Activated CD8-positive, alpha-beta memory T cell treated with anti-CD3 and anti-CD28 coated beads, Interleukin-2, amount 10 ng/mL, durations not matched to agents 7 days and 5 days (primary cell): ENCODE measurements at regions not wholly inside any gene's neighbourhood (a gene's known extent, or its start where the extent isn't known, plus 50 kb on each side); places are given as distances from the start of the nearest gene placed in this dataset.
"Not testable (repeated sequence)": the region's sequence is repeated elsewhere in the genome, so short reads cannot be mapped to it uniquely, and the experiment has no call there.

ENCODE experiments used
- ATAC-seq: fragments of 150-1000 bp; cut with Tn5 transposase; one replicate; pipeline ENCODE4 v1.10.0; 2021; ENCODE audit warnings: moderate library complexity
- CTCF ChIA-PET: fragments of 350-600 bp; sonication (Branson Sonifier 250); formaldehyde crosslinking; loops from one replicate; lab custom pipeline; 2021; ENCODE audit warnings: antibody characterized with exemption; lab: Charles Lee
- DNase-seq: peaks from one replicate; pipeline ENCODE4 v3.0.0-alpha.2; 2020
- H3K27ac Mint-ChIP-seq: one replicate; pipeline ENCODE4 v1.8.0; 2021; ENCODE audit warnings: mild to moderate bottlenecking, mixed read lengths
- H3K27me3 Mint-ChIP-seq: one replicate; pipeline ENCODE4 v1.8.0; 2021; ENCODE audit warnings: mixed read lengths
- H3K36me3 Mint-ChIP-seq: one replicate; pipeline ENCODE4 v1.8.0; 2021; ENCODE audit warnings: mild to moderate bottlenecking, mixed read lengths
- H3K4me1 Mint-ChIP-seq: one replicate; pipeline ENCODE4 v1.8.0; 2021; ENCODE audit warnings: mixed read lengths
- H3K4me3 Mint-ChIP-seq: one replicate; pipeline ENCODE4 v1.8.0; 2021; ENCODE audit warnings: mild to moderate bottlenecking, moderate library complexity, mixed read lengths
- H3K9me3 Mint-ChIP-seq: one replicate; pipeline ENCODE4 v1.8.0; 2022; ENCODE audit warnings: low read depth, mixed read lengths

- Mint-ChIP-seq H3K4me1 (no peaks in the 10 kb centered on the region), H3K27ac (no peak overlapping the region), H3K27me3 (no peaks in the 10 kb centered on the region), H3K36me3 (no peaks in the 10 kb centered on the region), H3K9me3 (peaks cover 9% of the 10 kb centered on the region), H3K4me3 (no peak overlapping the region)
- CTCF ChIA-PET, result no interaction called here
- ATAC-seq, result no peak
- no peak for DNase-seq
Measured at GRCh38 chr7:4450483-4450882, 231.6 kb upstream of the FOXK1 start.

GRCh38 chr7:4460597-4460996, 221.5 kb upstream of the FOXK1 start:
- no peak for ATAC-seq

GRCh38 chr7:4461531-4461930, 220.6 kb upstream of the FOXK1 start:
- ATAC-seq (no peak), DNase-seq (no peak)
- Mint-ChIP-seq H3K27me3 (no peaks in the 10 kb centered on the region), H3K4me3 (no peak overlapping the region), H3K4me1 (no peaks in the 10 kb centered on the region), H3K9me3 (peaks cover 3% of the 10 kb centered on the region), H3K36me3 (no peaks in the 10 kb centered on the region), H3K27ac (no peak overlapping the region)
- CTCF ChIA-PET, result no interaction called here

More at GRCh38 chr7:4460597-4460996, 221.5 kb upstream of the FOXK1 start:
- H3K36me3 Mint-ChIP-seq, result no peaks in the 10 kb centered on the region
- H3K4me1 Mint-ChIP-seq, result no peaks in the 10 kb centered on the region
- no peaks in the 10 kb centered on the region for H3K27me3 Mint-ChIP-seq
- H3K9me3 Mint-ChIP-seq, result peaks cover 3% of the 10 kb centered on the region
- no peak for DNase-seq
- H3K4me3 Mint-ChIP-seq, result no peak overlapping the region
- H3K27ac Mint-ChIP-seq, result no peak overlapping the region
- CTCF ChIA-PET, result no interaction called here

- CTCF ChIA-PET, result no interaction called here
- Mint-ChIP-seq H3K4me3 (no peak overlapping the region), H3K27ac (no peak overlapping the region), H3K27me3 (no peaks in the 10 kb centered on the region), H3K9me3 (peaks cover 4% of the 10 kb centered on the region), H3K4me1 (no peaks in the 10 kb centered on the region), H3K36me3 (no peaks in the 10 kb centered on the region)
- no peak for ATAC-seq
- no peak for DNase-seq
Measured at GRCh38 chr7:4468320-4469102, 213.6 kb upstream of the FOXK1 start.

- no peak overlapping the region for H3K27ac Mint-ChIP-seq
- H3K9me3 Mint-ChIP-seq, result peaks cover 2% of the 10 kb centered on the region
- H3K27me3 Mint-ChIP-seq, result no peaks in the 10 kb centered on the region
- no peak overlapping the region for H3K4me3 Mint-ChIP-seq
- no peaks in the 10 kb centered on the region for H3K4me1 Mint-ChIP-seq
- no peak for ATAC-seq
- DNase-seq, result no peak
- no peaks in the 10 kb centered on the region for H3K36me3 Mint-ChIP-seq
- CTCF ChIA-PET, result no interaction called here
Measured at GRCh38 chr7:4470246-4470645, 211.8 kb upstream of the FOXK1 start.

GRCh38 chr7:4472728-4473127, 209.4 kb upstream of the FOXK1 start:
- H3K27me3 Mint-ChIP-seq, result no peaks in the 10 kb centered on the region
- CTCF ChIA-PET, result no interaction called here
- ATAC-seq, result no peak
- H3K4me1 Mint-ChIP-seq, result no peaks in the 10 kb centered on the region
- DNase-seq, result no peak
- no peaks in the 10 kb centered on the region for H3K36me3 Mint-ChIP-seq
- H3K9me3 Mint-ChIP-seq, result peaks cover 2% of the 10 kb centered on the region
- H3K4me3 Mint-ChIP-seq, result no peak overlapping the region
- no peak overlapping the region for H3K27ac Mint-ChIP-seq

- Mint-ChIP-seq H3K27me3 (no peaks in the 10 kb centered on the region), H3K27ac (no peak overlapping the region), H3K4me3 (no peak overlapping the region), H3K4me1 (no peaks in the 10 kb centered on the region), H3K36me3 (no peaks in the 10 kb centered on the region), H3K9me3 (no peaks in the 10 kb centered on the region)
- ATAC-seq, result no peak
- CTCF ChIA-PET, result no interaction called here
- no peak for DNase-seq
Measured at GRCh38 chr7:4479367-4480039, 202.6 kb upstream of the FOXK1 start.

GRCh38 chr7:4480131-4480530, 202.0 kb upstream of the FOXK1 start:
- H3K27me3 Mint-ChIP-seq, H3K27ac Mint-ChIP-seq, CTCF ChIA-PET, H3K4me1 Mint-ChIP-seq, ATAC-seq, H3K9me3 Mint-ChIP-seq, H3K36me3 Mint-ChIP-seq, DNase-seq, H3K4me3 Mint-ChIP-seq: not testable (repeated sequence)

- ATAC-seq (no peak), DNase-seq (no peak)
- H3K27ac Mint-ChIP-seq, result no peak overlapping the region
- no peaks in the 10 kb centered on the region for H3K27me3 Mint-ChIP-seq
- CTCF ChIA-PET, result no interaction called here
- no peaks in the 10 kb centered on the region for H3K4me1 Mint-ChIP-seq
- H3K36me3 Mint-ChIP-seq, result no peaks in the 10 kb centered on the region
- H3K4me3 Mint-ChIP-seq, result no peak overlapping the region
- no peaks in the 10 kb centered on the region for H3K9me3 Mint-ChIP-seq
Measured at GRCh38 chr7:4483851-4484250, 198.2 kb upstream of the FOXK1 start.

GRCh38 chr7:4484545-4484944, 197.6 kb upstream of the FOXK1 start:
- Mint-ChIP-seq H3K4me3 (no peak overlapping the region), H3K9me3 (peaks cover 2% of the 10 kb centered on the region), H3K36me3 (no peaks in the 10 kb centered on the region), H3K27ac (no peak overlapping the region), H3K4me1 (no peaks in the 10 kb centered on the region), H3K27me3 (no peaks in the 10 kb centered on the region)
- CTCF ChIA-PET, result no interaction called here
- ATAC-seq (no peak), DNase-seq (no peak)

GRCh38 chr7:4486907-4487306, 195.2 kb upstream of the FOXK1 start:
- Mint-ChIP-seq H3K36me3 (no peaks in the 10 kb centered on the region), H3K4me3 (no peak overlapping the region), H3K4me1 (no peaks in the 10 kb centered on the region), H3K27ac (no peak overlapping the region), H3K27me3 (no peaks in the 10 kb centered on the region), H3K9me3 (peaks cover 2% of the 10 kb centered on the region)
- ATAC-seq (no peak), DNase-seq (no peak)
- CTCF ChIA-PET, result no interaction called here

- H3K4me1 Mint-ChIP-seq, H3K27me3 Mint-ChIP-seq, H3K27ac Mint-ChIP-seq, CTCF ChIA-PET, DNase-seq, H3K9me3 Mint-ChIP-seq, H3K36me3 Mint-ChIP-seq, H3K4me3 Mint-ChIP-seq, ATAC-seq: not testable (repeated sequence)
Measured at GRCh38 chr7:4496911-4497310, 185.2 kb upstream of the FOXK1 start.

GRCh38 chr7:4500812-4501211, 181.3 kb upstream of the FOXK1 start:
- no peak overlapping the region for H3K27ac Mint-ChIP-seq
- peaks cover 8% of the 10 kb centered on the region for H3K9me3 Mint-ChIP-seq
- H3K36me3 Mint-ChIP-seq, result no peaks in the 10 kb centered on the region
- no peaks in the 10 kb centered on the region for H3K27me3 Mint-ChIP-seq
- H3K4me1 Mint-ChIP-seq, result no peaks in the 10 kb centered on the region
- CTCF ChIA-PET, result no interaction called here
- ATAC-seq, result no peak
- no peak overlapping the region for H3K4me3 Mint-ChIP-seq
- DNase-seq, result no peak

GRCh38 chr7:4507886-4508285, 174.2 kb upstream of the FOXK1 start:
- H3K4me3 Mint-ChIP-seq, H3K27ac Mint-ChIP-seq, ATAC-seq, H3K9me3 Mint-ChIP-seq, H3K27me3 Mint-ChIP-seq, DNase-seq, H3K36me3 Mint-ChIP-seq, H3K4me1 Mint-ChIP-seq: not testable (repeated sequence)
- CTCF ChIA-PET, result interaction anchor here (0.5 kb wide), 1 partner anchor 45 kb away, joined by 3 read pairs; no protein-coding TSS in a partner anchor
